NOMO-1 treated with dmso at 0.1 percent for 144 hours (cell line): ENCODE measurements at regions not wholly inside any gene's neighbourhood (a gene's known extent, or its start where the extent isn't known, plus 50 kb on each side); places are given as distances from the start of the nearest gene placed in this dataset.
"Not testable (repeated sequence)": the region's sequence is repeated elsewhere in the genome, so short reads cannot be mapped to it uniquely, and the experiment has no call there.

Experiments used
- DNase-seq: peaks from one replicate; lab custom pipeline; 2025; ENCODE audit not compliant: unreplicated experiment; lab: John Stamatoyannopoulos, UW

GRCh38 chr21:29396951-29397455 is 98.3 kb downstream of the BACH1 start:
- DNase-seq = no peak

GRCh38 chr21:29403301-29403700 is 104.6 kb downstream of the BACH1 start:
- DNase-seq = no peak

- peak; percentile 54 for DNase-seq
Measured at GRCh38 chr21:29403922-29404538, 105.3 kb downstream of the BACH1 start.

GRCh38 chr21:29405503-29406122 is 106.9 kb downstream of the BACH1 start:
- no peak for DNase-seq

GRCh38 chr21:29406385-29406784 is 107.7 kb downstream of the BACH1 start:
- DNase-seq = no peak

GRCh38 chr21:29407571-29407970 is 108.8 kb downstream of the BACH1 start:
- no peak for DNase-seq

GRCh38 chr21:29413683-29414082 is 115.0 kb downstream of the BACH1 start:
- DNase-seq = no peak

GRCh38 chr21:29416268-29416667 is 117.5 kb downstream of the BACH1 start:
- DNase-seq = no peak

- peak; percentile 15 for DNase-seq
Measured at GRCh38 chr21:29418813-29419212, 120.1 kb downstream of the BACH1 start.

- no peak for DNase-seq
Measured at GRCh38 chr21:29419422-29419821, 120.7 kb downstream of the BACH1 start.

- no peak for DNase-seq
Measured at GRCh38 chr21:29423099-29423870, 124.6 kb downstream of the BACH1 start.

- DNase-seq = no peak
Measured at GRCh38 chr21:29424728-29425127, 126.0 kb downstream of the BACH1 start.

- DNase-seq = no peak
Measured at GRCh38 chr21:29429218-29429617, 130.5 kb downstream of the BACH1 start.

GRCh38 chr21:29430030-29430429 is 131.3 kb downstream of the BACH1 start:
- DNase-seq = no peak

GRCh38 chr21:29430576-29430975 is 131.9 kb downstream of the BACH1 start:
- no peak for DNase-seq

GRCh38 chr21:29431178-29431577 is 132.5 kb downstream of the BACH1 start:
- no peak for DNase-seq

GRCh38 chr21:29431680-29432079 is 133.0 kb downstream of the BACH1 start:
- DNase-seq = no peak

GRCh38 chr21:29433366-29434059 is 134.8 kb downstream of the BACH1 start:
- DNase-seq = no peak

GRCh38 chr21:29434081-29434480 is 135.4 kb downstream of the BACH1 start:
- no peak for DNase-seq

- DNase-seq = not testable (repeated sequence)
Measured at GRCh38 chr21:29434982-29435381, 136.3 kb downstream of the BACH1 start.

- no peak for DNase-seq
Measured at GRCh38 chr21:29436143-29436542, 137.4 kb downstream of the BACH1 start.
